ENCODE measurements at regions not wholly inside any gene's neighbourhood (a gene's known extent, or its start where the extent isn't known, plus 50 kb on each side); places are given as distances from the start of the nearest gene placed in this dataset.

DNA sequence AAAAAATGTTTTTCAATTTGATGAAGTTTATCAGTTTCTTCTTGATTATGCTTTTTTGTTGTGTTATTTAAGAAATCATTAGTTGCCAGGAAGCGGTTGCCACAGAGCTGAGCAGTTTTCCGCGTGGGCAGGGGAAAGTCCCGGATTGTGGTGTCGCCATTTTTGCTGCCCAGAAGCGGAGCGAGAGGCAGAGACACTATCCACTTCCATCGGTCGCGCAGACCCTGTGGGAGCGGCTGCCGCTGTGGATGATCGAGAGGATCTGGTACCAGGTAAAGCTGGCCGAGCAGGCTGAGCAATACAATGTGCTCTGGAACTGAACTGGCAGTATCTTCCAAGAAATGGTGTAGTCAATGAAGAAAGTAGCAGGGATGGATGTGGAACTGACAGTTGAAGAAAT, 119.8 kb downstream of the ZNF736 start:
- no TSS peak for BruUV-seq (replicated peaks)
- in situ Hi-C loops (cut with MboI; ENCODE audit: low sequenced_read_pairs) = no loop called here

More for the DNA sequence above, 119.8 kb downstream of the ZNF736 start:
- Histone ChIP-seq H3K14ac (replicated peaks; ENCODE audit: low read depth, low read length) (no peak overlapping the region), H3K4me2 (ENCODE audit: low read depth, low read length) (no peak overlapping the region), H2AK9ac (replicated peaks; ENCODE audit: low read depth, low read length, poor library complexity) (no peak overlapping the region), H4K5ac (ENCODE audit: low read depth, low read length) (no peak overlapping the region), H3K56ac (ENCODE audit: extremely low read depth, insufficient read depth, low read length) (no peak overlapping the region), H3K4me1 (ENCODE audit: control insufficient read depth, insufficient read depth, low read length) (no peaks in the 10 kb centered on the region), H3K79me1 (ENCODE audit: low read depth in 1 of 2, low read length in 2 of 2) (no peaks in the 10 kb centered on the region), H3K4ac (ENCODE audit: low read depth, low read length) (no peak overlapping the region), H3K23ac (ENCODE audit: low read depth, low read length) (no peak overlapping the region), H3K27me3 (ENCODE audit: control insufficient read depth, insufficient read depth, low read length) (no peaks in the 10 kb centered on the region), H2AFZ (replicated peaks; ENCODE audit: low read length, poor library complexity) (no peak overlapping the region), H4K8ac (ENCODE audit: low read depth in 2 of 2, low read length in 2 of 2) (no peak overlapping the region), H2AK5ac (ENCODE audit: low read depth, low read length) (no peak overlapping the region), H3K9ac (ENCODE audit: low read depth, low read length) (no peak overlapping the region), H3K18ac (ENCODE audit: low read depth, low read length) (no peak overlapping the region), H3K36me3 (ENCODE audit: control insufficient read depth, insufficient read depth, low read length) (no peaks in the 10 kb centered on the region), H4K91ac (ENCODE audit: insufficient read depth, low read depth, low read length) (no peak overlapping the region), H2BK120ac (ENCODE audit: low read depth, low read length) (no peak overlapping the region), H3K9me3 (ENCODE audit: control insufficient read depth, insufficient read depth, low read length) (peaks cover 11% of the 10 kb centered on the region), H3K27ac (ENCODE audit: insufficient read depth, low read length) (no peak overlapping the region), H2BK20ac (ENCODE audit: low read depth, low read length) (no peak overlapping the region), H3K4me3 (ENCODE audit: insufficient read depth, low read depth, low read length) (no peak overlapping the region), H2BK5ac (ENCODE audit: low read depth, low read length, poor library complexity, severe bottlenecking) (no peak overlapping the region), H4K20me1 (ENCODE audit: insufficient read depth, low read length) (no peaks in the 10 kb centered on the region), H3K9me1 (ENCODE audit: insufficient read depth, low read length) (no peaks in the 10 kb centered on the region), H2BK15ac (ENCODE audit: low read depth, low read length) (no peak overlapping the region)
- dilution Hi-C loops (cut with HindIII; ENCODE audit: low sequenced_read_pairs, unreplicated experiment) = no loop called here
- POLR2A ChIA-PET (ENCODE audit: unreplicated experiment) = no interaction called here
- CTCF ChIA-PET = no interaction called here
- no peak for TF ChIP-seq MXI1 (IDR thresholded peaks at IDR 0.05; ENCODE audit: borderline replicate concordance, low read depth, low read length)
- no peak for TF ChIP-seq RFX5 (IDR thresholded peaks at IDR 0.05; ENCODE audit: low read depth, low read length)
- TF ChIP-seq MAFK (IDR thresholded peaks at IDR 0.05; ENCODE audit: low read depth, low read length) = no peak
- TF ChIP-seq FOS (IDR thresholded peaks at IDR 0.05; ENCODE audit: low read depth, low read length) = no peak
- intact Hi-C loops (cut with micrococcal nuclease) = no loop called here
- WGBS, 2 experiments (ENCODE audit: extremely low coverage in 2 of 2, insufficient read length in 1 of 2) = 64% methylated on average over 4 of the region's 14 CpGs; no CpG with 5 or more reads in 1 of the 2 experiments
- DNase-seq (no peak), ATAC-seq (ENCODE audit: low read depth) (no peak)

Data from IMR-90 (cell line).